Muscle layer of colon (tissue), 2 donors: ENCODE measurements at regions not wholly inside any gene's neighbourhood (a gene's known extent, or its start where the extent isn't known, plus 50 kb on each side); places are given as distances from the start of the nearest gene placed in this dataset.

Experiments
- H3K27ac ChIP-seq: one replicate; pipeline ENCODE4 v1.7.0; 2013; ENCODE audit warnings: low read depth, mild to moderate bottlenecking, low read length, moderate library complexity
- H3K27me3 ChIP-seq, 2 donors: one replicate each; pipeline ENCODE4 v1.7.0; 2013; ENCODE audit warnings: low read length in 2 of 2, mild to moderate bottlenecking in 2 of 2; ENCODE audit not compliant: insufficient read depth in 2 of 2, control insufficient read depth in 1 of 2
- H3K36me3 ChIP-seq: one replicate; pipeline ENCODE4 v1.7.0; 2013; ENCODE audit warnings: mild to moderate bottlenecking, low read length; ENCODE audit not compliant: insufficient read depth
- H3K4me1 ChIP-seq: one replicate; pipeline ENCODE4 v1.7.0; 2013; ENCODE audit warnings: mild to moderate bottlenecking, low read length; ENCODE audit not compliant: insufficient read depth
- H3K4me3 ChIP-seq, 2 donors: one replicate each; pipeline ENCODE4 v1.7.0; 2013; ENCODE audit warnings: low read length in 2 of 2, low read depth in 1 of 2, mild to moderate bottlenecking in 1 of 2, moderate library complexity in 1 of 2
- H3K9ac ChIP-seq: one replicate; pipeline ENCODE4 v1.7.0; 2013; ENCODE audit warnings: low read length
- H3K9me3 ChIP-seq: one replicate; pipeline ENCODE4 v1.7.0; 2013; ENCODE audit warnings: mild to moderate bottlenecking, low read length
- donor health status: abdominal sarcoma.
- donor health status: Adenocarcinoma of cecum.

- no peak overlapping the region for H3K9ac ChIP-seq
- H3K4me3 ChIP-seq, result no peak overlapping the region
- no peaks in the 10 kb centered on the region for H3K9me3 ChIP-seq
- H3K27ac ChIP-seq, result no peak overlapping the region
- no peaks in the 10 kb centered on the region for H3K36me3 ChIP-seq
- no peaks in the 10 kb centered on the region for H3K27me3 ChIP-seq
- H3K4me1 ChIP-seq, result no peaks in the 10 kb centered on the region
Observed at GRCh38 chr10:36248304-36248981, 606.3 kb upstream of the FZD8 start.

- Histone ChIP-seq H3K27ac (no peak overlapping the region), H3K36me3 (no peaks in the 10 kb centered on the region), H3K9me3 (no peaks in the 10 kb centered on the region), H3K27me3 (no peaks in the 10 kb centered on the region), H3K9ac (no peak overlapping the region), H3K4me1 (no peaks in the 10 kb centered on the region), H3K4me3 (no peak overlapping the region)
Observed at GRCh38 chr10:36247478-36247877, 605.4 kb upstream of the FZD8 start.

GRCh38 chr10:36236931-36237330 is 594.8 kb upstream of the FZD8 start:
- H3K9ac ChIP-seq, result no peak overlapping the region
- H3K4me3 ChIP-seq, result no peak overlapping the region
- H3K4me1 ChIP-seq, result no peaks in the 10 kb centered on the region
- no peaks in the 10 kb centered on the region for H3K9me3 ChIP-seq
- H3K27me3 ChIP-seq, result no peaks in the 10 kb centered on the region
- no peaks in the 10 kb centered on the region for H3K36me3 ChIP-seq
- no peak overlapping the region for H3K27ac ChIP-seq

GRCh38 chr10:36236341-36236740 is 594.2 kb upstream of the FZD8 start:
- no peaks in the 10 kb centered on the region for H3K4me1 ChIP-seq
- no peaks in the 10 kb centered on the region for H3K9me3 ChIP-seq
- H3K36me3 ChIP-seq, result no peaks in the 10 kb centered on the region
- H3K4me3 ChIP-seq, result no peak overlapping the region
- no peak overlapping the region for H3K27ac ChIP-seq
- H3K9ac ChIP-seq, result no peak overlapping the region
- H3K27me3 ChIP-seq, result no peaks in the 10 kb centered on the region

GRCh38 chr10:36232935-36233334 is 590.8 kb upstream of the FZD8 start:
- Histone ChIP-seq H3K9me3 (no peaks in the 10 kb centered on the region), H3K4me3 (no peak overlapping the region), H3K36me3 (no peaks in the 10 kb centered on the region), H3K9ac (no peak overlapping the region), H3K4me1 (no peaks in the 10 kb centered on the region), H3K27ac (no peak overlapping the region), H3K27me3 (no peaks in the 10 kb centered on the region)

GRCh38 chr10:36224431-36224985 is 582.4 kb upstream of the FZD8 start:
- no peak overlapping the region for H3K9ac ChIP-seq
- no peaks in the 10 kb centered on the region for H3K4me1 ChIP-seq
- no peaks in the 10 kb centered on the region for H3K27me3 ChIP-seq
- no peak overlapping the region for H3K4me3 ChIP-seq
- H3K9me3 ChIP-seq, result no peaks in the 10 kb centered on the region
- H3K27ac ChIP-seq, result no peak overlapping the region
- no peaks in the 10 kb centered on the region for H3K36me3 ChIP-seq

- no peaks in the 10 kb centered on the region for H3K9me3 ChIP-seq
- H3K9ac ChIP-seq, result no peak overlapping the region
- no peaks in the 10 kb centered on the region for H3K36me3 ChIP-seq
- H3K27ac ChIP-seq, result no peak overlapping the region
- H3K4me3 ChIP-seq, result no peak overlapping the region
- H3K4me1 ChIP-seq, result no peaks in the 10 kb centered on the region
- no peaks in the 10 kb centered on the region for H3K27me3 ChIP-seq
Observed at GRCh38 chr10:36221101-36221500, 579.0 kb upstream of the FZD8 start.

GRCh38 chr10:36220151-36220550 is 578.1 kb upstream of the FZD8 start:
- no peak overlapping the region for H3K27ac ChIP-seq
- H3K27me3 ChIP-seq, result no peaks in the 10 kb centered on the region

GRCh38 chr10:36211856-36212255 is 569.8 kb upstream of the FZD8 start:
- Histone ChIP-seq H3K9ac (no peak overlapping the region), H3K9me3 (no peaks in the 10 kb centered on the region), H3K27ac (no peak overlapping the region), H3K27me3 (no peaks in the 10 kb centered on the region), H3K4me1 (no peaks in the 10 kb centered on the region), H3K4me3 (no peak overlapping the region), H3K36me3 (no peaks in the 10 kb centered on the region)

More at GRCh38 chr10:36220151-36220550, 578.1 kb upstream of the FZD8 start:
- H3K9me3 ChIP-seq, result no peaks in the 10 kb centered on the region
- no peaks in the 10 kb centered on the region for H3K4me1 ChIP-seq
- no peaks in the 10 kb centered on the region for H3K36me3 ChIP-seq
- no peak overlapping the region for H3K4me3 ChIP-seq
- H3K9ac ChIP-seq, result no peak overlapping the region

- no peaks in the 10 kb centered on the region for H3K36me3 ChIP-seq
- no peak overlapping the region for H3K4me3 ChIP-seq
- H3K4me1 ChIP-seq, result no peaks in the 10 kb centered on the region
- no peaks in the 10 kb centered on the region for H3K27me3 ChIP-seq
- H3K9ac ChIP-seq, result no peak overlapping the region
- no peaks in the 10 kb centered on the region for H3K9me3 ChIP-seq
- no peak overlapping the region for H3K27ac ChIP-seq
Observed at GRCh38 chr10:36209480-36209879, 567.4 kb upstream of the FZD8 start.

GRCh38 chr10:36202881-36203280 is 560.8 kb upstream of the FZD8 start:
- Histone ChIP-seq H3K27me3 (no peaks in the 10 kb centered on the region), H3K4me3 (no peak overlapping the region), H3K9ac (no peak overlapping the region), H3K9me3 (no peaks in the 10 kb centered on the region), H3K4me1 (no peaks in the 10 kb centered on the region), H3K36me3 (no peaks in the 10 kb centered on the region), H3K27ac (no peak overlapping the region)

- Histone ChIP-seq H3K9me3 (no peaks in the 10 kb centered on the region), H3K27ac (no peak overlapping the region), H3K4me3 (no peak overlapping the region), H3K36me3 (no peaks in the 10 kb centered on the region), H3K27me3 (no peaks in the 10 kb centered on the region), H3K9ac (no peak overlapping the region), H3K4me1 (no peaks in the 10 kb centered on the region)
Observed at GRCh38 chr10:36200577-36200976, 558.5 kb upstream of the FZD8 start.
